Activated T-cell treated with anti-CD3 and anti-CD28 coated beads for 24 hours (primary cell): ENCODE measurements at regions not wholly inside any gene's neighbourhood (a gene's known extent, or its start where the extent isn't known, plus 50 kb on each side); places are given as distances from the start of the nearest gene placed in this dataset.
"Not testable (repeated sequence)": the region's sequence is repeated elsewhere in the genome, so short reads cannot be mapped to it uniquely, and the experiment has no call there.

Source experiments
- DNase-seq: peaks from one replicate; pipeline ENCODE4 v3.0.0-alpha.2; 2020; ENCODE audit warnings: low read depth

DNA sequence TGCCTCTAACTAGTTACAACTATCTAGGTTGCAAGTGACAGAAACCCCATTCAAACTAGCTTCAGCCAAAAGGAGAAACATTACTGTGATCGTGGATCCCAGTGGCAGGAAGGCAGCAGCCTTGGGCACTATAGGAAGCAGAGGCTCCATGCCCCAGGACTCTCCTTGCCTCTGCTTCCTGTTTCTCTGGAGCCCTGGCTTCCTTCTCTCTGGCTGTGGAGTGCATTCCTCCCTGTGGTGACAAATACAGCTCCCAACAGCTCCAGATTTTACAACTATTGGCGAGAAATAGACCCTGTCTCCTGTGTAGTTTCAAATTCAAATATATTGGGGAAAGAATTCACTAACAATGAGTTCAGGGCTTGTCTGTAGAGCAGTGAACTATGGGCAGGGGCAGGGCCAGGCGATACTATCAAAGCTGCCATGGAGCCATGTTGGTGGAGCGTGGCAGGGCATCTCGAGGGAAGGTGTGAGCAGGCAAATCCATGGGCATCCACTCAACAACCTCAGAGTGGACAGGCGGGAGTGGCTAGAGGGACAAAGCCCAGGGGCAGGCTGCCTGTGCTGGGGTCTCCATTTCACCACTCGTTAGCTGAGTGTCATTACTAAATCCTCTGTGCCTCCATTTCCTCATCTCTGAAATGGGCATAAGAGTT, 189.5 kb downstream of the ERCC6L2 start:
- DNase-seq = no peak

GRCh38 chr9:96062854-96063253, 187.4 kb downstream of the ERCC6L2 start:
- no peak for DNase-seq

DNA sequence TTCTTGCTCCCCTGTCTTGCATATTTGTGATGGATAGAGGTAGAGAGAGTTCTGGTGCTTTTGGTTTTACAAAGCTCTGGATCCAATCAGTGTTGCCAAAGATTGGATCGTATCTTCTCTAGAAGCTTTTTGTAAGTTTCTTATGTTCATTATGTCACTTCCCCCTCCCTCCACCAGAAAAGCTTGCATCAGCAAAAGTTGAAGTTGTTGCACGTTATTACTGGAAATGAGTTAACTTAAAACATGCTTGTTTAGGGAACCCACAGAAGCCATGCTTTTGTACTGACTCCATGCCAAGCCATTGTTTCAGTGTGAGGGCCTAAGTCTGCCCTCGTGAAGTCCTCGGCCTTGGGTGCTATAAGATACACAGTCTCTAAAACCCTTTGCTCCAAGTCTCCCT, 186.5 kb downstream of the ERCC6L2 start:
- DNase-seq = no peak

DNA sequence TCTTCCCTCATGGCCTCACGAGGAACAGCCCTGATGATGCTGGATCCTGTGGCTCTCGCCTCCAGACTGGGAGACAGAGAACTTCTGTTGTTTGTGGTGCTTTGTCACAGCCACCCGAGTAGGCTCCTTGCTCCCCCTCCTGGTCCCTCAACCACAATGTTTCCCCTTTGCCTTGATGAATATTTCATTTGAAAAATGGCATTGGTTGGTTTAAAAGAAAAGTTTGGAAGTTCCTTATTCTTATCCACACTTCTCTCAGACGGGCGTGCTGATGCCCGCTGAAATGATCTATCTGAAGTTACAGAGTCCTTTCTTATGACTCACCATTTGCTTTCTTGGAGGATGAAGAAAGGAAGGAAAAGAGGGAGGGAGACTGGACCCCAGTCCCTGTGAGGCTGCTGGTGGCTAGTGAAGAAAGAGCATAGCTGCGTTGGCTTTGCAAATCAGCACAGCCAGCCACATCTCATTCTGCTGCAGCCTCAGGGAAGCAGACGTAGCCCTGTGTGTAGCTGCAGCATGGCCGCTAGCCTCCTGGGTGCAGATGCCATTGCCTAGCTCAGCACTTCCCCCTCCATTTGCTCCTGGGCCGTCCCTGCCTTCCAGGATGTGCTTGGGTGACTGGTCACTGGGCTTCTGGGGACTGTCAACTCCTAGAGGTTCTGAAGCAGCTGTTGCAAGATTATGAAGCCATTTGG, 185.9 kb downstream of the ERCC6L2 start:
- DNase-seq = peak; percentile 32

GRCh38 chr9:96058218-96058617, 182.7 kb downstream of the ERCC6L2 start:
- DNase-seq = no peak

DNA sequence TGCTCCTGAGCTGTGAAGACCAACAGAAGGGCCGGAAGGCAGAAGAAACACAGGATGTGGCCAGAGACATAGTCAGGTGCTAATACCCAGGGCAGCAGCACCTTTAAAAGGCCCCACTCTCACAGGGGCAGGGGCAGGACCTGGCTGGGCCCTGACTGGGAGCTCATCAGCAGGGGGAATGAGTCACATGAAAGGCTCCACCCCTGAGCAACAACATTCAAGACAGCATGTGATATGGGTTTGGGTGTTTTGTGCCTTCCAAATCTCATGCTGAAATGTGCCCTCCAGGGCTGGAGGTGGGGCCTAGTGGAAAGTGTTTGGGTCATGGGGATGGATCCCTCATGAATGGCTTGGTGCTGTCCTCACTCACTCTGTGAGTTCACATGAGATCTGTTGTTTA, 181.7 kb downstream of the ERCC6L2 start:
- DNase-seq = no peak

DNA sequence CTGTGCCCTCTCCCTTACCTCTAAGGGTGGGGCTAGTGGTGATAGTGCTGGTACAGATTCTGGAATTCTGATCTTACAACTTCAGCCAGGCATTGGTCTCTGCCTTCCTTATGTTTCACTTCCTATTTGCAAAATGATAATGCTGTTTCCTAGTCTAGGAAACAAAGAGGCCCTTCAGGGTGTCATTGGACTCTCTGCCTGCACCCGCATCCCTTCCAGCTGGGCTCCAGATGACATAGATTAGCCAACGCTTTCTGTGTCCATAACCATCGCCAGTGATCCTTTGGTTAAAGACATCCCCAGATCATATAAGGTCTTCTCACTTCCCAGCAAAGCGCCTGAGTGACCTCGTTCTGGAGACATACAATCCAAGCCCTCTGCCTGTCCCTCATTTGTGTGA, 180.7 kb downstream of the ERCC6L2 start:
- no peak for DNase-seq

DNA sequence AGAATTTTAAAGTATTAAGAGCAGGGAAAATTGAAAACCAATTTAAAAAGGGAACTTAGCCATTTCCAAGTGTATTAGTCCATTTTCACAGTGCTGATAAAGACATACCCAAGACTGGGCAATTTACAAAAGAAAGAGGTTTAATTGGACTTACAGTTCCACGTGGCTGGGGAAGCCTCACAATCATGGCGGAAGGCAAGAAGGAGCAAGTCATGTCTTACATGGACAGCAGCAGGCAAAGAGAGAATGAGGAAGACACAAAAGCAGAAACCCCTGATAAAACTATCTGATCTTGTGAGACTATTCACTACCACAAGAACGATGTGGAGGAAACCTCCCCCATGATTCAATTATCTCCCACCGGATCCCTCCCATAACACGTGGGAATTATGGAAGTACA, 178.8 kb downstream of the ERCC6L2 start:
- not testable (repeated sequence) for DNase-seq

GRCh38 chr9:96052686-96053085, 177.2 kb downstream of the ERCC6L2 start:
- DNase-seq = no peak

GRCh38 chr9:96051423-96051822, 175.9 kb downstream of the ERCC6L2 start:
- DNase-seq = no peak

GRCh38 chr9:96050861-96051155, 175.3 kb downstream of the ERCC6L2 start:
- DNase-seq = no peak

DNA sequence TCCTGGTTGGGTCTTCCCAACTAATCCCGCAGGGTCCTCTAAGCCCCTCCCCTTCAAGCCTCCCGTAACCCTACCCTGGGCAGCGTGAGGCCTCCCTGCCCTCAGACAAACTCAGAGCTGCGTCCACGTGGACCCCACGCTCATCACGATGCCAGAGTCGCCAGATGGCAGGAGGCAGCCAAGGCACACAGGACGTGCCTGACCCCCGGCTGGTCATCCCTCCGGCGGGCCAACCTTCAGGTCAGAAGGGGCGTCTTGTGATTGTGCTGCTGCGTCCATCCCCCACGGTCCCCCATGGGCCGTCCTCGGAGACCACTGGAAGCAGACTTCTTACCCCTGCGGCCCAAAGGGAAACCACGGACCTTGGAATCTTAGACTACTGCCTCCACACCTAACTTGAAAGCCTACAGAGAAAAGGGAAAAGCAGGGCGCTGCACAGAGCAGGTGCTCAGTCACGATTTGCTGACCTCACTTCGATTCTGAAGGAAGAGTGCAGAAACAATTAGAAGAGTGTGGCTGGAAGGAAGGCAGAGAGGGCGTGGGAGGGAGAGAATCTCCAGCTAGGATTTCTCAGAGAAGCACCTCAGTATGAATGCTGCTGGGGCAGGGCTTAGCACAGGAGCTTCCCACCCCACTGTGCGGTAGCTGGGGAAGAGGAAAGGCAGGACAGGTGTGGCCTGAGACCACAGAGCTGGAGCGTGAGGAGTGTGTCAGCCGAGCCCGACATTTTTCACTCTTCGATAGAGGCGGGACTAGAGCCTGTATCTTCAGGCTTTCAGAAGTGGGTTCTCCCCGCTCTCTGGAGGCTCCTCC, 174.8 kb downstream of the ERCC6L2 start:
- no peak for DNase-seq

DNA sequence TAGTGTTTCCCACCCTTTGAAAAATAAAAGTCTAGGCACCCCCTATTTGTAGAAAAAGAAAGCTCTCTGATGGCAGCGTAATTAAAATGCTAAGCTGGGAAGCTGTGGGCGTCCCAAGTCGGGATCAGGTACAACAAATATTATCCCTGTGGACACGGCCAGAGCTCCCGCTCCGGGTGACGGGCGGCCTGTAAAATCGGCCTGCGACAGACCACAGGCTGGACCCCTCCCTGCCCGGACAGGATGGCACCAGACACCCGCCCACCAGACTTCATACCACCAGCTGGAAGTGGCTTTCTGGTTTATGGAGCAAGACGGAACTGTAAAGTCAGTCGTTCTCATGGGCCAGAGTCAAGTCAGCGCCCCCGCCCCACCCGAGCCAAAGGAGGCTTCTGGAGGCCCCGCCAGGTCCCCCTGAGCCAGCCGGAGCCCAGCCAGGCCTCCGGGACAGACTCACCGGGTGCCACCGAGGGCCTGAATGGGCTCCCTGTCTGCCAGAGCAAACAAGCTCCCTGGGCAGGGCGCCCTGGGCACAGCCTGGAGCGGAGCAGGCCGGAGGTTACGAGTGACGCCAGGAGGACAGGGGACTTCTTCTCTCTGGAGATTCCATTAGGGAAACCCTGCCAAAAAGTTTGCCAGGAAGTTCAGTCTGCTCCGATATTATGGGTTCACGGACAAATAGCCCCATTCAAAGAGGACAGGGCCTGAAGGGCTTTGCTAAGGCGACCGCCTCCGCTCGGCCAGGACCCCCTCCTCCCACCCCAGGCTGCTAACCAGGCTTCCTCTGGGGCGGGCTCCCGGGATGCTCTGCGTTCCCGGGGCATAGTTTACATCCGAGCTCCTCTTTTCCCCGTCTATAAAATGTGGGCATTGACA, 173.7 kb downstream of the ERCC6L2 start:
- DNase-seq = no peak

GRCh38 chr9:96048104-96048955, 172.8 kb downstream of the ERCC6L2 start:
- peak; percentile 20 for DNase-seq

- no peak for DNase-seq
Observed at GRCh38 chr9:96047741-96048103, 172.2 kb downstream of the ERCC6L2 start.

DNA sequence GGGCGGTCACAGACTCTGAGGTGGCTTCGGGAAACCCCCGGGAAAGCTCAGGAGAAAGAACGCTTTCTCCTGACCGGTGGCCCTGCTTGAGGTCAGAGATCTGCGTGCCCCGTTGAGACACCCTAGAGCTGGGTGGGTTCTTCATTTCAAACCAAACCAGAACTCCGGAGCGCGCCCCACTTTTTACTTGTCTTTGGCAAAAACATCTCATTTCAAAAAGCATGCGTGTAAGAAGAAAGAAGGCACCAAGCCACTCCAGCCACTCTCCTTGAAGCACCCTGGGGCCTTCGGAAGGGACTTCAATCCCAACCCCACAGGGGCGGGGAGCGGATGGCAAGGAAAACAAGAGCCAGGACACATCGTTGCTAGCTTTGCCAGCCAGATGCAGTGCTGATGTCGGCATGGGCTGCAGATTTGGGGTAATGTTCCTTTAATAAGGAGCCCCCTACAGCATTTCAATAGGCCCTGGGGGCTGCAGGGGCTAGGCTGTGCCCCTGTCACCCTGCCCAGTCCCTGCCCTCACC, 171.7 kb downstream of the ERCC6L2 start:
- no peak for DNase-seq

- no peak for DNase-seq
Observed at GRCh38 chr9:96045811-96046210, 170.3 kb downstream of the ERCC6L2 start.

DNA sequence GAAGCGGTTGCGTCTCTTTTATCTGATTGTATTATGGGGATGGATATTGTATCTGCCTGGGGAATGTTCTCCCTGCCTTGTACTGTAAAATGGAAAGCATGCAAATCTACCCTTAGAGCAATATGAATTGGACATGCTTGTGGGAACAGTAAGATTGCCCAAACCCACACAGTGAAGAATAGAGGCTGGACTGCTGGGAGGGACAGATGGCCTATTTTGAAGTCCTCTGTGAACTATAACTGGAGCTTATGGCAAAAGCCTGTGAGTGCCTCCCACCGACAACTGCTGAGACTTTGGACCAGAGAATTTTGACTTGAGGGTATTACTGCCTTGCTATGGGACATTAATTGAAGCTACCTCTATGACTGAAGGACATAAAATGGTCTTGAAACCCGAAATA, 168.9 kb downstream of the ERCC6L2 start:
- no peak for DNase-seq

DNA sequence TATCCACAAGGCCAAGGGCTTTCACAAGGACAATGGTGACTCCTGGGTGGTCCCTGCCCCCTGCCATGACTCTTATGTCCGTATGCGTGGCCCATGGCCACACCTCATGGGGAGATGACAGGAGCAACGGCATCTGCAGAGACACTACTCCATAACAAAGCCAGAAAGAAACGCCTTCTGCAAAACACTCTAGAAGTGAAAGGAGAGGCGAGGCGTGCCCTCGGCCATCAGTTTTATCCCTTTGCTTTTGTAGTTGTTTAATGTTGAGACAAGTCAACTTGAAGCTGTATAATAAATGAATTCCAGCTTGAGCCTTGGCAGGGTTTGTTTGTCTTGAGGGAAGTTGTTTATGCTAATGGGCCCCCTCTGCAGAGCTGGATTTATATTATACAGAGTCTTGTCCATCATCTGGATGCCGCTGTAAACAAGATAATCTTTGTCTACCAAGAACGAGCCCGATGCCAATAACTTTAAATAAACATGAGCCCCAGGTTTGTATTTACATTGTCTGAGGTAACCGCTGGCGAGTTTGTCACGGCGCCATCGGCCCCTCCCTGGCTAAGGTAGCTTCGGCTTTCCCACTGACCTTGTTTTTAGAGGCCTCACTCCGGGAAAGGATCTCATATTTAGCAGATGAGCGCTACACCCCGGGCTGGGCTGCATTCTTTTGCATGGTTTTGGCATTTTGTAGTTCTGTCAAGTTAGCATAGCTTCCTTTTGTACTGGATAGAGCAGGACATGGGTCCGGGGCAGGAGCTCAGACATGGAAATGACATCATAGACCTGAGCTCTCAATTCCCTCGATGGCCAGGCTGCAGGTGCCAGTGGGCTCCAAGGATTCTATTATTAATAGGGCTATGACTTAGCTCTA, 165.3 kb downstream of the ERCC6L2 start:
- DNase-seq = no peak

DNA sequence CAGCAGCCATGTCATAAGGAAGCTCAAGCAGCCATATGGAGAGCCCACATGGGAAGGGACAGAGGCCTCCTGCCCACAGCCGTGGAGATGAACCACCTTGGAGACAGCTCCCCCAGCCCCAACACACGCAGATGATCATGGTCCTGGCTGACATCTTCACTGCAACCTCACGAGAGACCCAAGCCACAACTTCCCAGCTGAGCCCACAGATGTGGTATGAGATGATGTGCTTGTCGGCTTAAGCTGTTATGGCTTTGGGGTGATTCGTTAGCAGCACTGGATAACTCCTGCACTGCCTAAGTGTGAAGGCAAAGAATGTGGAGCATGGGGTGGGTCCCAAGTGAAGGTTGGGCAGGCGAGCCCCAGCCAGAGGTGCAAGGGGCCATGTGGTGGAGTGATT, 163.4 kb downstream of the ERCC6L2 start:
- no peak for DNase-seq
